Keratinocyte (primary cell): ENCODE measurements at regions not wholly inside any gene's neighbourhood (a gene's known extent, or its start where the extent isn't known, plus 50 kb on each side); places are given as distances from the start of the nearest gene placed in this dataset.

Experiments
- DNase-seq: peaks from one replicate; pipeline ENCODE4 v3.0.0-alpha.2; 2011; ENCODE audit warnings: low read depth, missing footprints, low spot score
- FAIRE-seq: peaks from 2 replicates; lab custom pipeline; 2011; peaks lifted over from hg19 to GRCh38; lab: Jason Lieb, UNC
- H2AFZ ChIP-seq: 2 replicates; pipeline ENCODE4 v1.6.0; 2012; ENCODE audit warnings: low read length, control low read depth, inconsistent platforms; ENCODE audit not compliant: control insufficient read depth
- H3K27ac ChIP-seq: 2 replicates; pipeline ENCODE4 v1.5.1; 2011; ENCODE audit warnings: low read length; ENCODE audit not compliant: control insufficient read depth, insufficient read depth
- H3K27me3 ChIP-seq: 3 replicates; pipeline ENCODE4 v1.6.0; 2011; ENCODE audit warnings: low read length; ENCODE audit not compliant: control insufficient read depth, insufficient read depth; ENCODE audit errors: extremely low read depth
- H3K36me3 ChIP-seq, 2 experiments: 2 replicates in 1 of 2; 3 replicates in 1 of 2; pipeline ENCODE4 v1.5.1; 2011; ENCODE audit warnings: low read length in 2 of 2, mild to moderate bottlenecking in 1 of 2; ENCODE audit not compliant: control insufficient read depth in 2 of 2, insufficient read depth in 2 of 2; ENCODE audit errors: extremely low read depth in 1 of 2
- H3K4me1 ChIP-seq: 3 replicates; pipeline ENCODE4 v1.5.1; 2011; ENCODE audit warnings: low read length; ENCODE audit not compliant: control insufficient read depth, insufficient read depth; ENCODE audit errors: extremely low read depth
- H3K4me2 ChIP-seq: 3 replicates; pipeline ENCODE4 v1.6.0; 2011; ENCODE audit warnings: low read depth, low read length; ENCODE audit not compliant: control insufficient read depth, insufficient read depth; ENCODE audit errors: extremely low read depth
- H3K4me3 ChIP-seq, 3 experiments: fragments of 200-600 bp in 1 of 3; sonication (generic) in 1 of 3; 2 replicates in 2 of 3; 3 replicates in 1 of 3; pipeline ENCODE4 v1.5.1; 2011 to 2016; ENCODE audit warnings: low read length in 3 of 3, mild to moderate bottlenecking in 3 of 3, control low read depth in 2 of 3, inconsistent platforms in 1 of 3, low read depth in 1 of 3, mixed read lengths in 1 of 3, mixed run types in 1 of 3, moderate library complexity in 1 of 3; ENCODE audit not compliant: control insufficient read depth in 2 of 3, insufficient read depth in 2 of 3; ENCODE audit errors: extremely low read depth in 1 of 3
- H3K79me2 ChIP-seq: 2 replicates; pipeline ENCODE4 v1.6.0; 2012; ENCODE audit warnings: low read length; ENCODE audit not compliant: control insufficient read depth, insufficient read depth
- H3K9ac ChIP-seq: 3 replicates; pipeline ENCODE4 v1.6.0; 2011; ENCODE audit warnings: low read length; ENCODE audit not compliant: control insufficient read depth, insufficient read depth; ENCODE audit errors: extremely low read depth
- H3K9me1 ChIP-seq: 3 replicates; pipeline ENCODE4 v1.6.0; 2011; ENCODE audit warnings: low read length; ENCODE audit not compliant: control insufficient read depth, insufficient read depth; ENCODE audit errors: extremely low read depth
- H3K9me3 ChIP-seq: 2 replicates; pipeline ENCODE4 v1.5.1; 2012; ENCODE audit warnings: low read depth, low read length; ENCODE audit not compliant: control insufficient read depth
- H4K20me1 ChIP-seq: 3 replicates; pipeline ENCODE4 v1.6.0; 2011; ENCODE audit warnings: low read length; ENCODE audit not compliant: control insufficient read depth, insufficient read depth; ENCODE audit errors: extremely low read depth
- EZH2 ChIP-seq: IDR thresholded peaks from one replicate; pipeline ENCODE4 v1.6.1; 2012; ENCODE audit warnings: inconsistent platforms, mild to moderate bottlenecking, low read length, moderate library complexity
- dilution Hi-C: fragments of 300-500 bp; cut with MboI; formaldehyde crosslinking; loops from one replicate; pipeline ENCODE4 v1.7.0; 2020; ENCODE audit warnings: low sequenced_read_pairs; ENCODE audit not compliant: extremely low pct_ligation_motif_present
- TF ChIP-seq, protein P1 (sequence below), 3 experiments: IDR thresholded peaks in 1 of 3; conservative IDR thresholded peaks in 1 of 3; optimal IDR thresholded peaks in 1 of 3; 2 replicates in 2 of 3; 3 replicates in 1 of 3; pipeline versions ENCODE3 to v1.5.1; 2011; ENCODE audit warnings: low read length in 3 of 3, mild to moderate bottlenecking in 3 of 3, moderate library complexity in 2 of 3, control low read depth in 1 of 3, inconsistent platforms in 1 of 3; ENCODE audit not compliant: insufficient read depth in 2 of 3; ENCODE audit errors: extremely low read depth in 1 of 3

DNA sequence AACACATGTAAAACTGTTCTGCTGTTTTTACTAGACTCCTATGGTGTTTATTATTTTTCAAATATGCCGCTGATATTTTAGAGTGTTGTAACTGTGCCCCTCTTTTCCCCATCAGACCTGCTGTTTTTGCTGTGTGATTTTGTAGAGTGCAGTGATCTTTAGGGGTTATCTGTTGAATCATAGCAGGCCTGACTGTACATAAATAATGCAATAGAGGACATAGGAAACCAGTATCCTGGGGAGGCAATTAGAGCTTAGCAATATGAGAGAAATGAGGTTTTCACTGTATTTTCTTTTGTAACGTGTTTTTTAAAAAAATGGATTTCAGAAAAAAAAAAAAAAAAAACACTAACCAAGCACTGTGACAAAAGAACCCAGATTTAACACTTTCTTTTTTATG, 662.2 kb downstream of the TOX3 start:
- TF ChIP-seq, protein P1, sequence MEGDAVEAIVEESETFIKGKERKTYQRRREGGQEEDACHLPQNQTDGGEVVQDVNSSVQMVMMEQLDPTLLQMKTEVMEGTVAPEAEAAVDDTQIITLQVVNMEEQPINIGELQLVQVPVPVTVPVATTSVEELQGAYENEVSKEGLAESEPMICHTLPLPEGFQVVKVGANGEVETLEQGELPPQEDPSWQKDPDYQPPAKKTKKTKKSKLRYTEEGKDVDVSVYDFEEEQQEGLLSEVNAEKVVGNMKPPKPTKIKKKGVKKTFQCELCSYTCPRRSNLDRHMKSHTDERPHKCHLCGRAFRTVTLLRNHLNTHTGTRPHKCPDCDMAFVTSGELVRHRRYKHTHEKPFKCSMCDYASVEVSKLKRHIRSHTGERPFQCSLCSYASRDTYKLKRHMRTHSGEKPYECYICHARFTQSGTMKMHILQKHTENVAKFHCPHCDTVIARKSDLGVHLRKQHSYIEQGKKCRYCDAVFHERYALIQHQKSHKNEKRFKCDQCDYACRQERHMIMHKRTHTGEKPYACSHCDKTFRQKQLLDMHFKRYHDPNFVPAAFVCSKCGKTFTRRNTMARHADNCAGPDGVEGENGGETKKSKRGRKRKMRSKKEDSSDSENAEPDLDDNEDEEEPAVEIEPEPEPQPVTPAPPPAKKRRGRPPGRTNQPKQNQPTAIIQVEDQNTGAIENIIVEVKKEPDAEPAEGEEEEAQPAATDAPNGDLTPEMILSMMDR (optimal IDR thresholded peaks at IDR 0.05 in 1 of 3, IDR thresholded peaks at IDR 0.05 in 1 of 3, conservative IDR thresholded peaks at IDR 0.05 in 1 of 3; ENCODE audit: extremely low read depth in 1 of 3, insufficient read depth in 2 of 3, low read length in 3 of 3), result no peak
- no peak for TF ChIP-seq EZH2
- H3K4me2 ChIP-seq, result no peak overlapping the region
- no peak for FAIRE-seq
- no peak overlapping the region for H3K4me3 ChIP-seq
- H3K9me3 ChIP-seq, result no peaks in the 10 kb centered on the region
- H2AFZ ChIP-seq, result no peak overlapping the region
- H3K9me1 ChIP-seq, result no peaks in the 10 kb centered on the region
- no peaks in the 10 kb centered on the region for H4K20me1 ChIP-seq
- H3K27ac ChIP-seq, result no peak overlapping the region
- H3K36me3 ChIP-seq, result no peaks in the 10 kb centered on the region
- DNase-seq, result no peak
- dilution Hi-C loops, result no loop called here
- no peaks in the 10 kb centered on the region for H3K79me2 ChIP-seq
- H3K27me3 ChIP-seq, result no peaks in the 10 kb centered on the region
- peaks cover 27% of the 10 kb centered on the region for H3K4me1 ChIP-seq
- no peak overlapping the region for H3K9ac ChIP-seq

DNA sequence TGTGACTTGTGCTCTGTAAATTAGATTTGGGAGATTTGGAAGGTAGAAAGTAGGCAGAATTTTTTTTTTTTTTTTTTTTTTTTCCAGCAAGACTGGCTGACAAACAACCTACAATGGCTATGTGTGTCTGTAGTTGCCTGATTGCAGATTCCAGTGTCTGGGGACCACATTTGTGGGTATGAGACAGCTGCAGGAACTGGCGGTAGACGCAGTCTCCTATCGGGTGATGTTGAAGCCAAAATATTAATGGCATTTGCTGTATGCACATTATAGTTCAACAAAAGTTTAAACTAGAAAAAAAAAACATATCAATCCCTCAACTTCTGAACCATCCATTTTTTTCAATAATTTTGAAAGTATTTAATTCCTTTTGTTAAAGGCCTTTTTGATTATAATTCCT, 665.2 kb downstream of the TOX3 start:
- no peak overlapping the region for H3K27ac ChIP-seq
- H4K20me1 ChIP-seq, result no peaks in the 10 kb centered on the region
- no peak overlapping the region for H2AFZ ChIP-seq
- no peak overlapping the region for H3K9ac ChIP-seq
- H3K4me3 ChIP-seq, result no peak overlapping the region
- no peaks in the 10 kb centered on the region for H3K9me3 ChIP-seq
- no peak for FAIRE-seq
- DNase-seq, result no peak
- no peak for TF ChIP-seq EZH2
- TF ChIP-seq, protein P1 (optimal IDR thresholded peaks at IDR 0.05 in 1 of 3, IDR thresholded peaks at IDR 0.05 in 1 of 3, conservative IDR thresholded peaks at IDR 0.05 in 1 of 3; ENCODE audit: extremely low read depth in 1 of 3, insufficient read depth in 2 of 3, low read length in 3 of 3), result no peak
- dilution Hi-C loops, result no loop called here
- no peaks in the 10 kb centered on the region for H3K9me1 ChIP-seq
- no peaks in the 10 kb centered on the region for H3K79me2 ChIP-seq
- H3K27me3 ChIP-seq, result no peaks in the 10 kb centered on the region
- H3K36me3 ChIP-seq, result no peaks in the 10 kb centered on the region
- peaks cover 16% of the 10 kb centered on the region for H3K4me1 ChIP-seq
- H3K4me2 ChIP-seq, result no peak overlapping the region
